GM23248 (cell line): ENCODE measurements at regions not wholly inside any gene's neighbourhood (a gene's known extent, or its start where the extent isn't known, plus 50 kb on each side); places are given as distances from the start of the nearest gene placed in this dataset.

Source experiments
- EZH2 ChIP-seq: fragments of 200-600 bp; sonication (generic); IDR thresholded peaks from 2 replicates; pipeline ENCODE4 v1.6.1; 2018; ENCODE audit warnings: antibody characterized with exemption, mild to moderate bottlenecking; ENCODE audit not compliant: insufficient read depth, poor library complexity, severe bottlenecking
- EZH2phosphoT487 ChIP-seq: fragments of 200-600 bp; sonication (generic); IDR thresholded peaks from 2 replicates; pipeline ENCODE4 v1.6.1; 2018; ENCODE audit warnings: antibody characterized with exemption, moderate library complexity, mild to moderate bottlenecking, low read depth; ENCODE audit not compliant: insufficient read depth

- TF ChIP-seq EZH2phosphoT487, result no peak
- no peak for TF ChIP-seq EZH2
These were observed 1062.0 kb downstream of the HACE1 start for GRCh38 chr6:103797738-103798137.
